MM.1S (cell line): ENCODE measurements at regions not wholly inside any gene's neighbourhood (a gene's known extent, or its start where the extent isn't known, plus 50 kb on each side); places are given as distances from the start of the nearest gene placed in this dataset.

Experiments used
- DNase-seq: peaks from one replicate; pipeline ENCODE4 v3.0.0-alpha.2; 2015
- H2AFZ ChIP-seq: fragments of 300-600 bp; sonication (generic); 2 replicates; pipeline ENCODE4 v1.6.0; 2016; ENCODE audit warnings: antibody characterized with exemption, low read length
- H3F3A ChIP-seq: fragments of 300-600 bp; sonication (generic); 2 replicates; pipeline ENCODE4 v1.6.1; 2016; ENCODE audit warnings: mild to moderate bottlenecking, antibody characterized with exemption, low read length, moderate library complexity, mixed read lengths; ENCODE audit not compliant: insufficient read depth
- H3K27ac ChIP-seq: fragments of 300-600 bp; sonication (generic); 2 replicates; pipeline ENCODE4 v1.5.1; 2016; ENCODE audit warnings: mild to moderate bottlenecking, low read length
- H3K27me3 ChIP-seq: fragments of 300-600 bp; sonication (generic); replicated peaks from 2 replicates; pipeline ENCODE4 v1.6.0; 2016; ENCODE audit warnings: low read length; ENCODE audit not compliant: insufficient read depth
- H3K36me3 ChIP-seq: fragments of 300-600 bp; sonication (generic); replicated peaks from 2 replicates; pipeline ENCODE4 v1.6.1; 2016; ENCODE audit warnings: mild to moderate bottlenecking, low read length, mixed read lengths; ENCODE audit not compliant: insufficient read depth
- H3K4me1 ChIP-seq: fragments of 300-600 bp; sonication (generic); 2 replicates; pipeline ENCODE4 v1.6.1; 2016; ENCODE audit warnings: low read length, mixed read lengths
- H3K4me2 ChIP-seq: fragments of 300-600 bp; sonication (generic); 2 replicates; pipeline ENCODE4 v1.6.0; 2016; ENCODE audit warnings: low read depth, low read length
- H3K4me3 ChIP-seq: fragments of 300-600 bp; sonication (generic); 2 replicates; pipeline ENCODE4 v1.5.1; 2016; ENCODE audit warnings: low read length, mixed read lengths
- H3K79me2 ChIP-seq: fragments of 300-600 bp; sonication (generic); 2 replicates; pipeline ENCODE4 v1.6.1; 2016; ENCODE audit warnings: mixed run types, low read length, mixed read lengths
- H3K9ac ChIP-seq: fragments of 300-600 bp; sonication (generic); 2 replicates; pipeline ENCODE4 v1.6.1; 2016; ENCODE audit warnings: low read length, mixed read lengths
- H3K9me2 ChIP-seq: fragments of 300-600 bp; sonication (generic); replicated peaks from 2 replicates; pipeline ENCODE4 v1.6.1; 2016; ENCODE audit warnings: mild to moderate bottlenecking, low read length, mixed read lengths; ENCODE audit not compliant: insufficient read depth
- H3K9me3 ChIP-seq: fragments of 300-600 bp; sonication (generic); replicated peaks from 2 replicates; pipeline ENCODE4 v1.6.1; 2016; ENCODE audit warnings: mild to moderate bottlenecking, low read length, mixed read lengths; ENCODE audit not compliant: insufficient read depth
- H4K20me1 ChIP-seq: fragments of 300-600 bp; sonication (generic); 2 replicates; pipeline ENCODE4 v1.6.1; 2016; ENCODE audit warnings: mild to moderate bottlenecking, low read length, moderate library complexity, mixed read lengths; ENCODE audit not compliant: insufficient read depth
- EZH2 ChIP-seq: fragments of 300-600 bp; sonication (generic); optimal IDR thresholded peaks from 2 replicates; pipeline ENCODE3; 2017; ENCODE audit warnings: low read depth, mild to moderate bottlenecking, antibody characterized with exemption, low read length, mixed read lengths
- EZH2phosphoT487 ChIP-seq: fragments of 300-600 bp; sonication (generic); IDR thresholded peaks from 2 replicates; pipeline ENCODE4 v1.6.1; 2018; ENCODE audit warnings: antibody characterized with exemption, low read length
- TF ChIP-seq, protein P1 (sequence below): fragments of 300-600 bp; sonication (generic); IDR thresholded peaks from 2 replicates; pipeline ENCODE4 v1.5.1; 2016; ENCODE audit warnings: antibody characterized with exemption, low read length, mixed read lengths

DNA sequence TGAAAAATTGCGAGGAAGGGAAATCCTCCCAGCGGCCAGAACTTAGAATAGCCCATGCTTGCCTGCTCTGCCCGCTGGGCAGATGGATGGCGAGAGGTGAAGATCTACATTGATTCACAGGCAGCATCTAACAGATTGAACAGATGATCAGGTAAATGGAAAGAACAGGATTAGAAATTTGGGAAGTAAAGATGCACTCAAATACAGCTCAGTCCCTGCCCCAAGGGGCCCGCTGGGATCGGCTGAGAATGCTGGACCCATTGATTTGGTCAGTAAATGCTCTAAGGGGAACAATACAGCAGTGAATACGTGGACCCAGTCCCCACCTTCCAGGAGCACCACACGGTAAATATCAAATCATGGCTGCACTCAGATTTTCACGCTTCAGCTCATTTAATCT is 248.2 kb downstream of the MATN1 start:
- Histone ChIP-seq H3F3A (no peaks in the 10 kb centered on the region), H3K4me1 (no peaks in the 10 kb centered on the region), H4K20me1 (no peaks in the 10 kb centered on the region), H3K27ac (no peak overlapping the region), H3K9me3 (no peaks in the 10 kb centered on the region), H3K27me3 (peaks cover 88% of the 10 kb centered on the region), H3K9me2 (no peaks in the 10 kb centered on the region), H3K9ac (no peak overlapping the region), H3K79me2 (no peaks in the 10 kb centered on the region), H3K4me2 (no peak overlapping the region), H3K36me3 (no peaks in the 10 kb centered on the region), H2AFZ (no peak overlapping the region), H3K4me3 (no peak overlapping the region)
- no peak for DNase-seq
- TF ChIP-seq, protein P1, sequence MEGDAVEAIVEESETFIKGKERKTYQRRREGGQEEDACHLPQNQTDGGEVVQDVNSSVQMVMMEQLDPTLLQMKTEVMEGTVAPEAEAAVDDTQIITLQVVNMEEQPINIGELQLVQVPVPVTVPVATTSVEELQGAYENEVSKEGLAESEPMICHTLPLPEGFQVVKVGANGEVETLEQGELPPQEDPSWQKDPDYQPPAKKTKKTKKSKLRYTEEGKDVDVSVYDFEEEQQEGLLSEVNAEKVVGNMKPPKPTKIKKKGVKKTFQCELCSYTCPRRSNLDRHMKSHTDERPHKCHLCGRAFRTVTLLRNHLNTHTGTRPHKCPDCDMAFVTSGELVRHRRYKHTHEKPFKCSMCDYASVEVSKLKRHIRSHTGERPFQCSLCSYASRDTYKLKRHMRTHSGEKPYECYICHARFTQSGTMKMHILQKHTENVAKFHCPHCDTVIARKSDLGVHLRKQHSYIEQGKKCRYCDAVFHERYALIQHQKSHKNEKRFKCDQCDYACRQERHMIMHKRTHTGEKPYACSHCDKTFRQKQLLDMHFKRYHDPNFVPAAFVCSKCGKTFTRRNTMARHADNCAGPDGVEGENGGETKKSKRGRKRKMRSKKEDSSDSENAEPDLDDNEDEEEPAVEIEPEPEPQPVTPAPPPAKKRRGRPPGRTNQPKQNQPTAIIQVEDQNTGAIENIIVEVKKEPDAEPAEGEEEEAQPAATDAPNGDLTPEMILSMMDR, result no peak
- TF ChIP-seq EZH2phosphoT487 (no peak), EZH2 (no peak)

DNA sequence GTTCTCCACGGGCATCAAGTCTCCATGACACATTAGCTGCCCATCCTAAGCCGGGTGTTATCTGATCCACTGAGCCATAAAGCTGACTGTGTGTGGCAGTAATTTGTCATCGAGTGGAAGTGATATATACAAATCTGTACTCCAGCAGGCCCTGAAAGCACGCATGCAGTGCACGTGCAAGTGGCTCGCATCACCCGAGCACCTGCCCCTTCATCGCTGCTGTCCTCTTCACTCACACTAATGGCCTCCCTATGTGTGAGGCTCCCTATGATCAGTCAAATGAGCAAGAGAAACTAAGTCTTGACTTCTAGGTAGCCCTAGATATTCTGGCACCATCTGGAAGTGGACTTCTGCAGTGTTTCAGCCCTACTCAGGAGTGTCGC is 248.6 kb downstream of the MATN1 start:
- Histone ChIP-seq H3K27ac (no peak overlapping the region), H3K4me1 (no peaks in the 10 kb centered on the region), H2AFZ (no peak overlapping the region), H3K9me3 (no peaks in the 10 kb centered on the region), H3K9ac (no peak overlapping the region), H3K9me2 (no peaks in the 10 kb centered on the region), H3K4me2 (no peak overlapping the region), H3K27me3 (peaks cover 89% of the 10 kb centered on the region), H3K79me2 (no peaks in the 10 kb centered on the region), H3K4me3 (no peak overlapping the region), H3F3A (no peaks in the 10 kb centered on the region), H3K36me3 (no peaks in the 10 kb centered on the region), H4K20me1 (no peaks in the 10 kb centered on the region)
- no peak for DNase-seq
- TF ChIP-seq EZH2phosphoT487, result no peak
- no peak for TF ChIP-seq EZH2
- TF ChIP-seq, protein P1, result no peak

DNA sequence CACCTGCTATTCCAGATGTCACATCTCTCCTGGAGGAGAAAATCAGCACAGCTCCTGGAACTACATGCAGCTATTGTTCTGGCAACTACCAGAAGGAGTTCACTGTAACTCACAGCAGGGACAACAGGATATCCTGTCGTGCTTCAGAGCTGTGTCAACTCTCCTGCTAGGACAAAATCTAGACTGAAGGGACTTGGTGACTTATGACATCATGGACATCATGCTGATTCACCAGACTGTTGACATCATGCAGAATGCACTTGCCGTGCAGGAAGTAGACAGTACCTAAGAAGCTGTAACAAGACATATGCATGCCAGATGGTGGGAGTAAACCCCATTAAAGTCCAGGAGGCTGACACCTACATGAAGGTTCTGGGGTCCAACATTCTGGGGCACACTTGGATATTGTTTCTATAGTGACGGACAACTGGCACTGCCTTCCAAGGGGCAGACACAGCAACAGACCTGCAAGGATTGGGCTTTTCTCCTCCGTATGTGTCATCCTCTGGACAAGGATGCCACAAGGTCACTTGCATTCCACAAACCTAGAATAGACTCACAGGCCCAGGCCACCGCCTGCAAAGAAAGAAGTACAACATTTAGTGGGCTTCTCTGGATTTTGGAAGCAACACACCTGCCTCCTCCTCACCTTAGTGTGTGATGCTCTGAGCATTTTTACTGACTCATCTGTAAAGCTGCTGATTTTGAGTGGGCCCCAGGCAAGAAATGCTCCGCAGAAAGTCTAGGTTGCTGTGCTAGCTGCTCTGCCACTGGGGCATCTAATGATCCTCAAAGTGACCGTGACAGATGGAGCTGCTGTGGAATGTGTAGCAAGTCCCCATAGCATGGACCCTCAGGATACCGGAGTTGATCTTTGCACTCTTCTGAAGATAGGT is 249.2 kb downstream of the MATN1 start:
- TF ChIP-seq, protein P1, result no peak
- no peak for TF ChIP-seq EZH2phosphoT487
- no peak for TF ChIP-seq EZH2
- no peak overlapping the region for H3K27ac ChIP-seq
- no peak overlapping the region for H2AFZ ChIP-seq
- no peak overlapping the region for H3K4me3 ChIP-seq
- peaks cover 92% of the 10 kb centered on the region for H3K27me3 ChIP-seq
- H3K9ac ChIP-seq, result no peak overlapping the region
- no peaks in the 10 kb centered on the region for H3K36me3 ChIP-seq
- H3K9me2 ChIP-seq, result no peaks in the 10 kb centered on the region
- no peak for DNase-seq
- no peaks in the 10 kb centered on the region for H3K79me2 ChIP-seq
- H3K4me1 ChIP-seq, result no peaks in the 10 kb centered on the region
- H3F3A ChIP-seq, result no peaks in the 10 kb centered on the region
- no peaks in the 10 kb centered on the region for H3K9me3 ChIP-seq
- no peak overlapping the region for H3K4me2 ChIP-seq
- no peaks in the 10 kb centered on the region for H4K20me1 ChIP-seq
